HuH-7.5 (cell line): ENCODE measurements at regions not wholly inside any gene's neighbourhood (a gene's known extent, or its start where the extent isn't known, plus 50 kb on each side); places are given as distances from the start of the nearest gene placed in this dataset.

ENCODE experiments used
- DNase-seq: peaks from one replicate; pipeline ENCODE4 v3.0.0; 2011; ENCODE audit warnings: low spot score

GRCh38 chr4:129420637-129421036 is 324.7 kb downstream of the C4orf33 start:
- no peak for DNase-seq

GRCh38 chr4:129422277-129422676 is 326.3 kb downstream of the C4orf33 start:
- DNase-seq = no peak

GRCh38 chr4:129428454-129428853 is 332.5 kb downstream of the C4orf33 start:
- no peak for DNase-seq

- DNase-seq = no peak
These were observed 333.8 kb downstream of the C4orf33 start for GRCh38 chr4:129429581-129430320.

- no peak for DNase-seq
These were observed 341.4 kb downstream of the C4orf33 start for GRCh38 chr4:129437347-129437746.

GRCh38 chr4:129438456-129438981 is 342.6 kb downstream of the C4orf33 start:
- no peak for DNase-seq

GRCh38 chr4:129446074-129446473 is 350.1 kb downstream of the C4orf33 start:
- DNase-seq = no peak

GRCh38 chr4:129453524-129454200 is 357.7 kb downstream of the C4orf33 start:
- no peak for DNase-seq

- no peak for DNase-seq
These were observed 359.5 kb downstream of the C4orf33 start for GRCh38 chr4:129455482-129455881.

- DNase-seq = no peak
These were observed 372.7 kb downstream of the C4orf33 start for GRCh38 chr4:129468624-129469023.

GRCh38 chr4:129474698-129475097 is 378.7 kb downstream of the C4orf33 start:
- DNase-seq = no peak

GRCh38 chr4:129481107-129481506 is 385.2 kb downstream of the C4orf33 start:
- no peak for DNase-seq

- DNase-seq = no peak
These were observed 392.5 kb downstream of the C4orf33 start for GRCh38 chr4:129488427-129488826.

- no peak for DNase-seq
These were observed 394.6 kb downstream of the C4orf33 start for GRCh38 chr4:129490516-129490915.

GRCh38 chr4:129498626-129499025 is 402.7 kb downstream of the C4orf33 start:
- no peak for DNase-seq

- DNase-seq = no peak
These were observed 418.9 kb downstream of the C4orf33 start for GRCh38 chr4:129514852-129515251.

GRCh38 chr4:129515356-129515755 is 419.4 kb downstream of the C4orf33 start:
- DNase-seq = no peak

- no peak for DNase-seq
These were observed 430.9 kb downstream of the C4orf33 start for GRCh38 chr4:129526812-129527211.

GRCh38 chr4:129531253-129531652 is 435.3 kb downstream of the C4orf33 start:
- no peak for DNase-seq

- no peak for DNase-seq
These were observed 436.6 kb downstream of the C4orf33 start for GRCh38 chr4:129532573-129532972.

- no peak for DNase-seq
These were observed 447.3 kb downstream of the C4orf33 start for GRCh38 chr4:129543299-129543698.

- DNase-seq = no peak
These were observed 449.8 kb downstream of the C4orf33 start for GRCh38 chr4:129545599-129546278.

- DNase-seq = no peak
These were observed 450.6 kb downstream of the C4orf33 start for GRCh38 chr4:129546531-129546930.
